NT2/D1 (cell line): ENCODE measurements at regions not wholly inside any gene's neighbourhood (a gene's known extent, or its start where the extent isn't known, plus 50 kb on each side); places are given as distances from the start of the nearest gene placed in this dataset.
"Not testable (repeated sequence)": the region's sequence is repeated elsewhere in the genome, so short reads cannot be mapped to it uniquely, and the experiment has no call there.

Experiments
- DNase-seq: peaks from one replicate; pipeline ENCODE4 v3.0.0-alpha.2; 2011; ENCODE audit warnings: low read depth, low spot score
- H3K27me3 ChIP-seq: 2 replicates; pipeline ENCODE4 v1.6.0; 2011; ENCODE audit warnings: mild to moderate bottlenecking; ENCODE audit not compliant: insufficient read length, insufficient read depth
- H3K36me3 ChIP-seq: 2 replicates; pipeline ENCODE4 v1.6.1; 2011; ENCODE audit warnings: mild to moderate bottlenecking, low read length, mixed read lengths; ENCODE audit not compliant: insufficient read depth, insufficient read length
- H3K4me1 ChIP-seq: 2 replicates; pipeline ENCODE4 v1.5.1; 2011; ENCODE audit not compliant: insufficient read depth, insufficient read length
- H3K4me3 ChIP-seq: 2 replicates; pipeline ENCODE4 v1.5.1; 2011; ENCODE audit warnings: low read depth; ENCODE audit not compliant: insufficient read length
- H3K9ac ChIP-seq: 2 replicates; pipeline ENCODE4 v1.6.0; 2011; ENCODE audit warnings: low read depth; ENCODE audit not compliant: insufficient read length
- H3K9me3 ChIP-seq: 2 replicates; pipeline ENCODE4 v1.5.1; 2011; ENCODE audit warnings: mild to moderate bottlenecking, low read length; ENCODE audit not compliant: insufficient read depth
- SUZ12 ChIP-seq: IDR thresholded peaks from 2 replicates; pipeline ENCODE4 v1.6.1; 2011; ENCODE audit not compliant: insufficient read length, insufficient read depth; ENCODE audit errors: extremely low read depth
- YY1 ChIP-seq: IDR thresholded peaks from 2 replicates; pipeline ENCODE4 v1.6.1; 2011; ENCODE audit not compliant: insufficient read length, insufficient read depth
- ZNF274 ChIP-seq: IDR thresholded peaks from 2 replicates; pipeline ENCODE4 v1.6.1; 2011; ENCODE audit warnings: mild to moderate bottlenecking, low read depth, low read length

GRCh38 chr7:84941936-84942335 is 244.9 kb downstream of the SEMA3D start:
- Histone ChIP-seq H3K27me3 (no peaks in the 10 kb centered on the region), H3K4me3 (no peak overlapping the region), H3K4me1 (no peaks in the 10 kb centered on the region), H3K36me3 (no peaks in the 10 kb centered on the region), H3K9me3 (no peaks in the 10 kb centered on the region), H3K9ac (no peak overlapping the region)
- TF ChIP-seq ZNF274: no peak
- no peak for TF ChIP-seq YY1
- no peak for TF ChIP-seq SUZ12
- DNase-seq: no peak

GRCh38 chr7:84941291-84941690 is 245.6 kb downstream of the SEMA3D start:
- no peak overlapping the region for H3K4me3 ChIP-seq
- no peak for DNase-seq

GRCh38 chr7:84939888-84940287 is 247.0 kb downstream of the SEMA3D start:
- TF ChIP-seq ZNF274: no peak
- no peak for TF ChIP-seq YY1
- no peak for TF ChIP-seq SUZ12
- Histone ChIP-seq H3K9ac (no peak overlapping the region), H3K4me1 (no peaks in the 10 kb centered on the region), H3K4me3 (no peak overlapping the region), H3K9me3 (no peaks in the 10 kb centered on the region), H3K36me3 (no peaks in the 10 kb centered on the region), H3K27me3 (no peaks in the 10 kb centered on the region)
- DNase-seq: no peak

More at GRCh38 chr7:84941291-84941690, 245.6 kb downstream of the SEMA3D start:
- H3K9ac ChIP-seq: no peak overlapping the region
- no peaks in the 10 kb centered on the region for H3K4me1 ChIP-seq
- TF ChIP-seq SUZ12 (no peak), YY1 (no peak), ZNF274 (no peak)
- H3K9me3 ChIP-seq: no peaks in the 10 kb centered on the region
- H3K36me3 ChIP-seq: no peaks in the 10 kb centered on the region
- no peaks in the 10 kb centered on the region for H3K27me3 ChIP-seq

- no peaks in the 10 kb centered on the region for H3K36me3 ChIP-seq
- H3K4me3 ChIP-seq: no peak overlapping the region
- TF ChIP-seq ZNF274 (no peak), SUZ12 (no peak), YY1 (no peak)
- H3K9me3 ChIP-seq: no peaks in the 10 kb centered on the region
- no peak for DNase-seq
- H3K9ac ChIP-seq: no peak overlapping the region
- no peaks in the 10 kb centered on the region for H3K4me1 ChIP-seq
- H3K27me3 ChIP-seq: no peaks in the 10 kb centered on the region
These were observed 247.4 kb downstream of the SEMA3D start for GRCh38 chr7:84939442-84939841.

GRCh38 chr7:84924353-84924752 is 262.5 kb downstream of the SEMA3D start:
- no peaks in the 10 kb centered on the region for H3K36me3 ChIP-seq

GRCh38 chr7:84923348-84923747 is 263.5 kb downstream of the SEMA3D start:
- H3K4me3 ChIP-seq: no peak overlapping the region
- no peaks in the 10 kb centered on the region for H3K36me3 ChIP-seq
- TF ChIP-seq ZNF274: no peak
- TF ChIP-seq SUZ12: no peak
- TF ChIP-seq YY1: no peak
- H3K27me3 ChIP-seq: no peaks in the 10 kb centered on the region
- H3K9me3 ChIP-seq: no peaks in the 10 kb centered on the region
- no peak overlapping the region for H3K9ac ChIP-seq
- H3K4me1 ChIP-seq: no peaks in the 10 kb centered on the region
- DNase-seq: no peak

More at GRCh38 chr7:84924353-84924752, 262.5 kb downstream of the SEMA3D start:
- no peaks in the 10 kb centered on the region for H3K4me1 ChIP-seq
- H3K9ac ChIP-seq: no peak overlapping the region
- H3K27me3 ChIP-seq: no peaks in the 10 kb centered on the region
- no peaks in the 10 kb centered on the region for H3K9me3 ChIP-seq
- no peak overlapping the region for H3K4me3 ChIP-seq
- DNase-seq: no peak
- TF ChIP-seq ZNF274: no peak
- TF ChIP-seq SUZ12: no peak
- no peak for TF ChIP-seq YY1

- no peaks in the 10 kb centered on the region for H3K27me3 ChIP-seq
- H3K4me1 ChIP-seq: no peaks in the 10 kb centered on the region
- no peaks in the 10 kb centered on the region for H3K36me3 ChIP-seq
- no peak overlapping the region for H3K4me3 ChIP-seq
- H3K9me3 ChIP-seq: no peaks in the 10 kb centered on the region
- no peak overlapping the region for H3K9ac ChIP-seq
- TF ChIP-seq ZNF274 (no peak), YY1 (no peak), SUZ12 (no peak)
- DNase-seq: no peak
These were observed 265.7 kb downstream of the SEMA3D start for GRCh38 chr7:84921154-84921553.

- not testable (repeated sequence) for H3K27me3 ChIP-seq, H3K4me3 ChIP-seq, DNase-seq, H3K9me3 ChIP-seq, H3K9ac ChIP-seq, H3K4me1 ChIP-seq, H3K36me3 ChIP-seq
These were observed 269.9 kb downstream of the SEMA3D start for GRCh38 chr7:84916973-84917372.
